SK-N-SH (cell line): ENCODE measurements at regions not wholly inside any gene's neighbourhood (a gene's known extent, or its start where the extent isn't known, plus 50 kb on each side); places are given as distances from the start of the nearest gene placed in this dataset.

Experiments used
- CHD2 ChIP-seq: fragments of 150-350 bp; IDR thresholded peaks from 2 replicates; pipeline ENCODE4 v1.6.1; 2018; ENCODE audit warnings: low read length; ENCODE audit not compliant: partially characterized antibody
- EP300 ChIP-seq, 2 experiments: IDR thresholded peaks; 2 replicates each; pipeline versions ENCODE4 v1.4.0 to v1.6.1; 2012; ENCODE audit warnings: borderline replicate concordance in 1 of 2, low read depth in 1 of 2, low read length in 1 of 2
- EZH2phosphoT487 ChIP-seq: fragments of 200-600 bp; sonication (generic); IDR thresholded peaks from 2 replicates; pipeline ENCODE4 v1.6.1; 2017; ENCODE audit warnings: low read depth, mixed run types, mild to moderate bottlenecking, antibody characterized with exemption, moderate library complexity, borderline replicate concordance
- GABPA ChIP-seq: IDR thresholded peaks from 2 replicates; pipeline ENCODE4 v1.4.0; 2012; ENCODE audit warnings: low read depth, mild to moderate bottlenecking
- MEF2A ChIP-seq: IDR thresholded peaks from 2 replicates; pipeline ENCODE4 v1.4.0; 2012; ENCODE audit warnings: low read depth, borderline replicate concordance
- PBX3 ChIP-seq: IDR thresholded peaks from 2 replicates; pipeline ENCODE4; 2012
- POLR2AphosphoS5 ChIP-seq: IDR thresholded peaks from 2 replicates; pipeline ENCODE4 v1.6.1; 2012; ENCODE audit warnings: low read depth, low read length
- RCOR1 ChIP-seq: fragments of 150-350 bp; IDR thresholded peaks from 2 replicates; pipeline ENCODE4 v1.6.1; 2017; ENCODE audit warnings: antibody characterized with exemption, low read length
- REST ChIP-seq: IDR thresholded peaks from 2 replicates; pipeline ENCODE4 v1.6.1; 2012; ENCODE audit warnings: mild to moderate bottlenecking, low read depth, low read length, moderate library complexity
- USF1 ChIP-seq: IDR thresholded peaks from 2 replicates; pipeline ENCODE4 v1.4.0; 2012; ENCODE audit warnings: low read depth, borderline replicate concordance
- USF2 ChIP-seq: fragments of 150-350 bp; IDR thresholded peaks from 2 replicates; pipeline ENCODE4 v1.6.1; 2017; ENCODE audit warnings: antibody characterized with exemption, low read length, low read depth, borderline replicate concordance
- YY1 ChIP-seq: IDR thresholded peaks from 2 replicates; pipeline ENCODE4 v1.4.0; 2012; ENCODE audit warnings: low read depth, mild to moderate bottlenecking
- TF ChIP-seq, protein P1 (sequence below): fragments of 200-600 bp; sonication (generic); IDR thresholded peaks from 2 replicates; pipeline ENCODE4 v1.6.1; 2017; ENCODE audit warnings: antibody characterized with exemption, mild to moderate bottlenecking, moderate library complexity

GRCh38 chr1:219350172-219350931 is 176.7 kb downstream of the LYPLAL1 start:
- TF ChIP-seq, protein P1, sequence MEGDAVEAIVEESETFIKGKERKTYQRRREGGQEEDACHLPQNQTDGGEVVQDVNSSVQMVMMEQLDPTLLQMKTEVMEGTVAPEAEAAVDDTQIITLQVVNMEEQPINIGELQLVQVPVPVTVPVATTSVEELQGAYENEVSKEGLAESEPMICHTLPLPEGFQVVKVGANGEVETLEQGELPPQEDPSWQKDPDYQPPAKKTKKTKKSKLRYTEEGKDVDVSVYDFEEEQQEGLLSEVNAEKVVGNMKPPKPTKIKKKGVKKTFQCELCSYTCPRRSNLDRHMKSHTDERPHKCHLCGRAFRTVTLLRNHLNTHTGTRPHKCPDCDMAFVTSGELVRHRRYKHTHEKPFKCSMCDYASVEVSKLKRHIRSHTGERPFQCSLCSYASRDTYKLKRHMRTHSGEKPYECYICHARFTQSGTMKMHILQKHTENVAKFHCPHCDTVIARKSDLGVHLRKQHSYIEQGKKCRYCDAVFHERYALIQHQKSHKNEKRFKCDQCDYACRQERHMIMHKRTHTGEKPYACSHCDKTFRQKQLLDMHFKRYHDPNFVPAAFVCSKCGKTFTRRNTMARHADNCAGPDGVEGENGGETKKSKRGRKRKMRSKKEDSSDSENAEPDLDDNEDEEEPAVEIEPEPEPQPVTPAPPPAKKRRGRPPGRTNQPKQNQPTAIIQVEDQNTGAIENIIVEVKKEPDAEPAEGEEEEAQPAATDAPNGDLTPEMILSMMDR = no peak
- TF ChIP-seq POLR2AphosphoS5 = no peak
- no peak for TF ChIP-seq EZH2phosphoT487
- no peak for TF ChIP-seq MEF2A
- TF ChIP-seq REST = no peak
- TF ChIP-seq USF1 = no peak
- no peak for TF ChIP-seq GABPA
- TF ChIP-seq CHD2 = no peak
- no peak for TF ChIP-seq PBX3
- no peak for TF ChIP-seq EP300 (IDR thresholded peaks at IDR 0.05; ENCODE audit: borderline replicate concordance in 1 of 2, low read depth in 1 of 2, low read length in 1 of 2)
- TF ChIP-seq USF2 = no peak
- no peak for TF ChIP-seq YY1
- TF ChIP-seq RCOR1 = no peak
